ENCODE measurements at regions not wholly inside any gene's neighbourhood (a gene's known extent, or its start where the extent isn't known, plus 50 kb on each side); places are given as distances from the start of the nearest gene placed in this dataset.

- Histone ChIP-seq H3K27ac (ENCODE audit: low read length) (no peak overlapping the region), H3K4me1 (ENCODE audit: control insufficient read depth, insufficient read depth, low read length) (no peaks in the 10 kb centered on the region), H3K36me3 (ENCODE audit: control insufficient read depth, insufficient read depth, low read length) (no peaks in the 10 kb centered on the region), H3K9me3 (ENCODE audit: control insufficient read depth, insufficient read depth, low read length) (no peaks in the 10 kb centered on the region), H3K27me3 (ENCODE audit: control insufficient read depth, insufficient read depth, low read length) (peaks cover 2% of the 10 kb centered on the region), H3K4me3 (ENCODE audit: low read length) (no peak overlapping the region)
- peaks cover 0 to 3% of the 10 kb centered on the region in 2 donors for H3K27me3 Mint-ChIP-seq (ENCODE audit: low read depth in 2 of 2)
- intact Hi-C loops (cut with micrococcal nuclease) = loop anchor here (10.0 kb wide), 1 partner anchor 250 kb away; no protein-coding TSS in a partner anchor
- TF ChIP-seq CTCF (IDR thresholded peaks at IDR 0.05) = peak; percentile 63
- no peaks in the 10 kb centered on the region for H3K9me3 Mint-ChIP-seq
- 42% methylated on average over 2 of the region's 5 CpGs for WGBS (ENCODE audit: insufficient coverage)
- no peaks in the 10 kb centered on the region for H3K4me1 Mint-ChIP-seq
- H3K36me3 Mint-ChIP-seq = no peaks in the 10 kb centered on the region
- H3K4me3 Mint-ChIP-seq = no peak overlapping the region
- no peak overlapping the region for H3K27ac Mint-ChIP-seq
- peak in 1 of 2 donors; percentile 27 for DNase-seq
- no peak for ATAC-seq
Observed at GRCh38 chr4:35934320-35934981, 309.9 kb downstream of the ARAP2 start.

GRCh38 chr4:35938936-35939335 lies 305.4 kb downstream of the ARAP2 start:
- H3K36me3 ChIP-seq (ENCODE audit: control insufficient read depth, insufficient read depth, low read length) = no peaks in the 10 kb centered on the region
- TF ChIP-seq CTCF (IDR thresholded peaks at IDR 0.05) = no peak
- H3K4me1 ChIP-seq (ENCODE audit: control insufficient read depth, insufficient read depth, low read length) = no peaks in the 10 kb centered on the region
- H3K36me3 Mint-ChIP-seq = no peaks in the 10 kb centered on the region
- DNase-seq (no peak), ATAC-seq (no peak)
- H3K27me3 ChIP-seq (ENCODE audit: control insufficient read depth, insufficient read depth, low read length) = no peaks in the 10 kb centered on the region
- H3K4me3 ChIP-seq (ENCODE audit: low read length) = no peak overlapping the region
- no peaks in the 10 kb centered on the region for H3K9me3 Mint-ChIP-seq
- no peaks in the 10 kb centered on the region for H3K9me3 ChIP-seq (ENCODE audit: control insufficient read depth, insufficient read depth, low read length)
- H3K4me1 Mint-ChIP-seq = no peaks in the 10 kb centered on the region
- intact Hi-C loops (cut with micrococcal nuclease) = loop anchor here (10.0 kb wide), 1 partner anchor 246 kb away; no protein-coding TSS in a partner anchor
- H3K27ac Mint-ChIP-seq = no peak overlapping the region
- no peak overlapping the region for H3K27ac ChIP-seq (ENCODE audit: low read length)
- WGBS (ENCODE audit: insufficient coverage) = 76% methylated on average over 3 of the region's 3 CpGs
- no peaks in the 10 kb centered on the region for H3K27me3 Mint-ChIP-seq (ENCODE audit: low read depth in 2 of 2)
- no peak overlapping the region for H3K4me3 Mint-ChIP-seq

- DNase-seq (no peak), ATAC-seq (no peak)
- no peaks in the 10 kb centered on the region for H3K27me3 ChIP-seq (ENCODE audit: control insufficient read depth, insufficient read depth, low read length)
- H3K4me3 ChIP-seq (ENCODE audit: low read length) = no peak overlapping the region
- no peaks in the 10 kb centered on the region for H3K36me3 ChIP-seq (ENCODE audit: control insufficient read depth, insufficient read depth, low read length)
- no peaks in the 10 kb centered on the region for H3K27me3 Mint-ChIP-seq (ENCODE audit: low read depth in 2 of 2)
- no peak for TF ChIP-seq CTCF (IDR thresholded peaks at IDR 0.05)
- 42% methylated on average over 1 of the region's 1 CpG for WGBS (ENCODE audit: insufficient coverage)
- intact Hi-C loops (cut with micrococcal nuclease) = loop anchor here (10.0 kb wide), 1 partner anchor 245 kb away; no protein-coding TSS in a partner anchor
- no peaks in the 10 kb centered on the region for H3K4me1 Mint-ChIP-seq
- no peak overlapping the region for H3K27ac Mint-ChIP-seq
- H3K36me3 Mint-ChIP-seq = no peaks in the 10 kb centered on the region
- H3K4me1 ChIP-seq (ENCODE audit: control insufficient read depth, insufficient read depth, low read length) = no peaks in the 10 kb centered on the region
- H3K4me3 Mint-ChIP-seq = no peak overlapping the region
- no peak overlapping the region for H3K27ac ChIP-seq (ENCODE audit: low read length)
- H3K9me3 Mint-ChIP-seq = no peaks in the 10 kb centered on the region
- no peaks in the 10 kb centered on the region for H3K9me3 ChIP-seq (ENCODE audit: control insufficient read depth, insufficient read depth, low read length)
Observed at GRCh38 chr4:35939751-35940150, 304.6 kb downstream of the ARAP2 start.

GRCh38 chr4:35942092-35942491 lies 302.2 kb downstream of the ARAP2 start:
- WGBS (ENCODE audit: insufficient coverage) = 50% methylated on average over 2 of the region's 2 CpGs
- Histone ChIP-seq H3K27ac (ENCODE audit: low read length) (no peak overlapping the region), H3K4me1 (ENCODE audit: control insufficient read depth, insufficient read depth, low read length) (no peaks in the 10 kb centered on the region), H3K9me3 (ENCODE audit: control insufficient read depth, insufficient read depth, low read length) (no peaks in the 10 kb centered on the region), H3K4me3 (ENCODE audit: low read length) (no peak overlapping the region), H3K36me3 (ENCODE audit: control insufficient read depth, insufficient read depth, low read length) (no peaks in the 10 kb centered on the region), H3K27me3 (ENCODE audit: control insufficient read depth, insufficient read depth, low read length) (no peaks in the 10 kb centered on the region)
- no peak for TF ChIP-seq CTCF (IDR thresholded peaks at IDR 0.05)
- H3K27ac Mint-ChIP-seq = no peak overlapping the region
- H3K36me3 Mint-ChIP-seq = no peaks in the 10 kb centered on the region
- no peaks in the 10 kb centered on the region for H3K27me3 Mint-ChIP-seq (ENCODE audit: low read depth in 2 of 2)
- intact Hi-C loops (cut with micrococcal nuclease) = no loop called here
- H3K4me3 Mint-ChIP-seq = no peak overlapping the region
- no peak for ATAC-seq
- H3K9me3 Mint-ChIP-seq = no peaks in the 10 kb centered on the region
- H3K4me1 Mint-ChIP-seq = no peaks in the 10 kb centered on the region
- DNase-seq = no peak

Data from natural killer cell (primary cell).